ENCODE measurements at regions not wholly inside any gene's neighbourhood (a gene's known extent, or its start where the extent isn't known, plus 50 kb on each side); places are given as distances from the start of the nearest gene placed in this dataset.

DNA sequence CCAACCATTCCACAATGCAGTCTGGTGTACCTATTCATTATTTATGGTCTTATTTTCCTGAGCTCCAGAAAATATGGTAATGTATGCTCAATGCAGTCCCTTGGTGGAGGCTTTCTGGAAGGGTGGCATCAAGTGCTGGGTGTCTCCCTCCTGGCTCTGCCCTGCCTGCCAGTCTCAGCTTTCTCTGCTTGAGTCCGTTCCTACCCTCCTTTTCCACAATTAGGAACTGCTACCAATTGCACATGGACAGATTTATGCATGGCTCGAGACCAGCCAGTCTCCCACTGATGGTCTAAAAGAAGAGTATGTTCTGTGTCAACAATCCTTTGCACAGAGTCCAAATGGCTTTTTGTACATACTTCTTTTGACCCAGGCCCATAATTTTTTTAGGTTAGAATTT, 189.8 kb downstream of the TLE1 start:
- TF ChIP-seq, protein P1, sequence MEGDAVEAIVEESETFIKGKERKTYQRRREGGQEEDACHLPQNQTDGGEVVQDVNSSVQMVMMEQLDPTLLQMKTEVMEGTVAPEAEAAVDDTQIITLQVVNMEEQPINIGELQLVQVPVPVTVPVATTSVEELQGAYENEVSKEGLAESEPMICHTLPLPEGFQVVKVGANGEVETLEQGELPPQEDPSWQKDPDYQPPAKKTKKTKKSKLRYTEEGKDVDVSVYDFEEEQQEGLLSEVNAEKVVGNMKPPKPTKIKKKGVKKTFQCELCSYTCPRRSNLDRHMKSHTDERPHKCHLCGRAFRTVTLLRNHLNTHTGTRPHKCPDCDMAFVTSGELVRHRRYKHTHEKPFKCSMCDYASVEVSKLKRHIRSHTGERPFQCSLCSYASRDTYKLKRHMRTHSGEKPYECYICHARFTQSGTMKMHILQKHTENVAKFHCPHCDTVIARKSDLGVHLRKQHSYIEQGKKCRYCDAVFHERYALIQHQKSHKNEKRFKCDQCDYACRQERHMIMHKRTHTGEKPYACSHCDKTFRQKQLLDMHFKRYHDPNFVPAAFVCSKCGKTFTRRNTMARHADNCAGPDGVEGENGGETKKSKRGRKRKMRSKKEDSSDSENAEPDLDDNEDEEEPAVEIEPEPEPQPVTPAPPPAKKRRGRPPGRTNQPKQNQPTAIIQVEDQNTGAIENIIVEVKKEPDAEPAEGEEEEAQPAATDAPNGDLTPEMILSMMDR (conservative IDR thresholded peaks at IDR 0.05) = no peak
- no peak for TF ChIP-seq ZFX (IDR thresholded peaks at IDR 0.05)
- H3K27ac ChIP-seq = no peak overlapping the region

DNA sequence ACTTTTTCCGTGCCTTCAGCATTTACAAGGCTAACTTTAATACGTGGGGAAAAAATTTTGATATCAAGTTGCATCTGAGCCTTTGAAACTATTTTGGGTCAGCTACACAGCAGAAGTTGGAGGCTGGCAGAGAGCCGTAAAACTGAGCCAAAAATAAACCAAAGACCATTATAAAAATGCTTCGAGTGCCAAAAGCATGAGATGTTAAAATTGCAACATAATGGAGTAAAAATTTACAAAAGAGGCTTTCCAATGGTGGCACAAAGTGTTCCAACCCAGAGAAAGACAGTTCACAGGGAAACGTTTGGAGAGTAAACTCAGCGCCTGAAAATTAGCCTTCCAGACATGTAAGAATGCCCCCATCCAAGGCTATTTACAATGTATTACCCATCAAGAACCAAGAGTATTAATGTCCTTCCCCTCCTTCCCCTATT, 190.3 kb downstream of the TLE1 start:
- TF ChIP-seq ZFX (IDR thresholded peaks at IDR 0.05) = no peak
- TF ChIP-seq, protein P1 (conservative IDR thresholded peaks at IDR 0.05) = no peak
- H3K27ac ChIP-seq = no peak overlapping the region

DNA sequence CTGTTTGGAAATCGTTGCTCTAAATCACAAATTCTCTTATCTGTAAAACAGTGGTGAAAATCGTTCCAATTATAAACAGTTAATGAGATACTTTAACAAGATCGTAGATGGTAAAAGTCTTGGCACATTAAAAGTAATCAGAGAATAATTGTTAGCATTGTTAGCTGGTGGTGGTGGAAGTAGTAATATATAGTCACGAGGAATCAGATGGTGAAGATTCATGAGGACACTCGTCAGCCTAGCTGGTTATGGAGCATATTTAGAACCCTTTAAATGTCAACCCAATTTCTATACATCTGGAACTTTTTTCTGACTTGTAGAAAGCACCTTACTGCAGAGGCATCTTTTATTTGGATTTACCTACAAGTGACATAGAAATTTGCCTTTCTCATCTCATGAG, 190.8 kb downstream of the TLE1 start:
- H3K27ac ChIP-seq = no peak overlapping the region

DNA sequence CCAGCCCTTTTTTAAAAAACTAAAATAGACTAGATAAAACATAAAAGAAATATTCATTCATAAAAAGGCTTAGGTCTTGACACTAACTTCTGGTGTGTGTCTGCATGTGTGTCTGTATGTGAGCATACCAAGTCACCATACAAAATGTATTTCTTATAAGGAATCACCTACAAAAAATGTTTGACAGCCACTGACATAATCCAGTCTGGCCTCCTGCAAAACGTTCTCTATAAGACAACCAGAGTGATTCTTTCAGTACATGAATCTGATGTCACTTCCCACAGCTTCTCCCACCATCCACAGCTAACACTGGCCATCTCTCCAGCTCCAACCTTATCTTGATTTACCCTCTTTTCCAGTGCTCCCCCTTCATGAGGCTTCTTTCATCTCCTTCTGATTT, 192.3 kb downstream of the TLE1 start:
- no peak for TF ChIP-seq ZFX (IDR thresholded peaks at IDR 0.05)
- TF ChIP-seq, protein P1 (conservative IDR thresholded peaks at IDR 0.05) = no peak

More for the DNA sequence above, 190.8 kb downstream of the TLE1 start:
- TF ChIP-seq ZFX (IDR thresholded peaks at IDR 0.05) = no peak
- TF ChIP-seq, protein P1 (conservative IDR thresholded peaks at IDR 0.05) = no peak

DNA sequence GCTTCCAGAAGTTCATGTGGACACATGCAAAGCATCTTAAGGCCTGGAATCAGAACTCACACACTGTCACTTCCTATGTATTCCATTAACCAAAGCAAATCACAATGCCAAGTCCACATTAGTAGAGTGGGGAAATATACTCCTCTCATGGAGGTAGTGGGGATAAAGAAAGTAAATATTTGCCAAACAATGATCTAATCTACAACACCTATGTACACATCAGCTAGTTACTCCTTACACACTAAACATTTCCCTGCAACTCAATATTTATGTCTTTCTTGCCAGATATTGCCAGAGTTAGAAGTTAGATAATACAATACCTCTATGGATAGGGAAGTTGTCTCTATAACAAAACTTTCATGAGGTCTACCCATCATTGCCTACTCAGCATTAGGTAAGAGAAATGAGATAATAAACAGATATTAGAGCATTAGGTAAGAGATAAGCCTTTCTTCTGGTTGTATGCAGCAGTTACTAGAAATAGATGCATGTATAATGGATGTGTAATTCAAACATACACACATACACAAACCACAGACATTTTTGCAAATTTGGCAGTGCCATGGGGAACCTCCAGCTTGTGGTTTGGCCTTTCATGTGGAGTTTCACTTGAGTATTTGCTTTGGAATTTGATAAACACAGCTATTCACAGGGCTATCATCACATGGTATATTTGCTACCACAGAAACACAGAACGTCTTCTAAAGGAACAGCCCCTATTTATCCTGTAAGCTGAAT, 196.5 kb downstream of the TLE1 start:
- no peak for TF ChIP-seq ZFX (IDR thresholded peaks at IDR 0.05)
- TF ChIP-seq, protein P1 (conservative IDR thresholded peaks at IDR 0.05) = no peak
- peak overlapping the region; percentile 61; the same call in 1 of the 2 replicates for H3K27ac ChIP-seq

More for the DNA sequence above, 192.3 kb downstream of the TLE1 start:
- H3K27ac ChIP-seq = no peak overlapping the region

DNA sequence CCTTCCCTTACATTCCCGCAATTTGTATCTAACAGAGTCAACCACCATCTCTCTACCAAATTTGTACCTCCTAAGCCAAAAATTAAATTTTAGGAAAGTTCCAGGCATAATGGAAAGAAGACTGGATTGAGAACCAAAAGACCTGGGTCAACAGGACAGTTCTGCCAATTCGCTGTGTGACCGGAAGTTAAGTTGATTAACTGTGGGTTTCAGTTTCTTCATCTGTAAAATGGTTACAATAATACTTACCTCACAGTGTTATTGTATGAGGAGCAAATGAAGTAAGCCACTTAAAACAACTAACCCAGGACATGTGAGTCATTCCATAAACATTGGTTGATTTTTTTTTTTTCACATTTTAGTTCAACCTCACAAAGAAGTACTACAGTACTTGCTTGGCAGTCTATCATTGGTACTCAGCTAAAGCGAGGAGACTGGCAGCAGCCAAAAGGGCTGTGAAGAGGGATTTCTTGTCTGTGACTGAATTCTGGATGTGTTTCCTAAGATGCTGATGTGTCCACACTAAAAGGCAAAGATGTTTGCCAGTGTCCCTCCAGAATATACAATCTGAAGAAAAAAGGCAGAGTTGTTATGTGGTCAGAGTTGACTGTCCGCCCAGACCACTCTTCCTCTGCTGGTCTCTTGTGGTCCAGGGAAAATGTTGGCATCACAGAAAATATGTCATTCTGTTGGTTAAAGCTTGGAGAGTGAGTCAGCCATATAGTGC, 198.6 kb downstream of the TLE1 start:
- TF ChIP-seq, protein P1 (conservative IDR thresholded peaks at IDR 0.05) = no peak
- no peak for TF ChIP-seq ZFX (IDR thresholded peaks at IDR 0.05)
- H3K27ac ChIP-seq = no peak overlapping the region; the same call in 1 of the 2 replicates

DNA sequence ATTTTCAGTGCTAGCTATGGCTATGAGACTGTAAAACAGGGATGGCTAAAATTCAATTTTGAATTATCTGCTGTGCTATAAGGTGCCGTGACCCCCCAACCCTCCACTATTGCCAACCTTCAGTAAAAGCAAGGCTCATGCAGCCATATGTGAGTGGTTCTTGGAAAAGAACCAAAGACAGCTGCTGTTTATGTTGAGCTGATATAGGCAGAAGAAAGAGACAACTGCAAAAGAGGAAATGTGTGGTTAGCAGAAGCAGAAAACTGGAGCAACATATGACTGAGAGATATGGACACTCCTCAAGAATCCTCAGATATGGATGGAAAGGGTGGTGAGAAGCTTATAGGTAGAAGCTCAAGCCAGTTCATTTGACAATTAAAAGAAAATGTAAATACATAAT, 200.3 kb downstream of the TLE1 start:
- H3K27ac ChIP-seq = no peak overlapping the region
- no peak for TF ChIP-seq ZFX (IDR thresholded peaks at IDR 0.05)

All from C4-2B (cell line).